ENCODE measurements at regions not wholly inside any gene's neighbourhood (a gene's known extent, or its start where the extent isn't known, plus 50 kb on each side); places are given as distances from the start of the nearest gene placed in this dataset.

DNA sequence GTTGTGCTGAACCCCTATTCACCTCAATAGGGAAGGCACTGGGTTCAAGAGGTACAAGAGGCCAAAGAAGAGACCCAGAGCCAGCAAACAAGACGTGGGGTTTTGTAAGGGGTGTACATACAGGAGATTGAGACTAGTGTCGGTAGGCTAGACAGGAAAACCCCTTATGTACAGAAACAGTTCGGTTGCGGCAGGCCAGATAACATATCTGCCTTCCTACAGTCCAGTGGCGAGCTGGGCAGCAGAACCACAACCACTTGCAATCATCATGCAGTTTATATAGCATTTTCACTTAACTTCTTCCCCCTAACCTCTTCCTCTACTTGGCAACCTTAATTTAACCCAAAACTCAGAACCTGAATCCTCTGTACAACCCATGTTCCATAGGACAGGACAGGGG lies 422.2 kb downstream of the PDHA2 start:
- H3K4me3 Mint-ChIP-seq = no peak overlapping the region
- no peaks in the 10 kb centered on the region for H3K4me1 Mint-ChIP-seq
- H3K9me3 Mint-ChIP-seq = no peaks in the 10 kb centered on the region
- no peaks in the 10 kb centered on the region for H3K27me3 Mint-ChIP-seq
- H3K27ac Mint-ChIP-seq = no peak overlapping the region
- H3K36me3 Mint-ChIP-seq = no peaks in the 10 kb centered on the region

DNA sequence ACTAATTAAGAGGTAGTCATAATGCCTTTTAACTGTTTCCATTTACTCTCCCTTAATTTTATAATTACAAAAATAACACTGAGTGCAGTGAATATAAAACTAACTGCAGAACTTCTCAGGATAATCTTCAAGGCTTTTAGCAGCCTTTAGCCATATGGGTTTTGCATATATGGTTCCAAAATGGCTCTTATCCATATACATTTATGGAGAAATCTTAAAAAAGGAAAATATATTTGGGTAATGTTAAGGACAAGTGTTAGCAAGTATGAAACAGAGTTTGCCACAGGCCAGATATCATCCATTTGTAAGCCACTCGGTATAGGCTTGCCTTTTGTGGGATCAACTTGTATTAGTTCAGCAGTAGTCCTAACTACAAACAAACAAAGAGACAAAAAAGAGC lies 423.4 kb downstream of the PDHA2 start:
- H3K9me3 Mint-ChIP-seq = no peaks in the 10 kb centered on the region
- no peak overlapping the region for H3K4me3 Mint-ChIP-seq
- H3K27me3 Mint-ChIP-seq = no peaks in the 10 kb centered on the region
- H3K36me3 Mint-ChIP-seq = no peaks in the 10 kb centered on the region
- H3K27ac Mint-ChIP-seq = no peak overlapping the region
- H3K4me1 Mint-ChIP-seq = no peaks in the 10 kb centered on the region

DNA sequence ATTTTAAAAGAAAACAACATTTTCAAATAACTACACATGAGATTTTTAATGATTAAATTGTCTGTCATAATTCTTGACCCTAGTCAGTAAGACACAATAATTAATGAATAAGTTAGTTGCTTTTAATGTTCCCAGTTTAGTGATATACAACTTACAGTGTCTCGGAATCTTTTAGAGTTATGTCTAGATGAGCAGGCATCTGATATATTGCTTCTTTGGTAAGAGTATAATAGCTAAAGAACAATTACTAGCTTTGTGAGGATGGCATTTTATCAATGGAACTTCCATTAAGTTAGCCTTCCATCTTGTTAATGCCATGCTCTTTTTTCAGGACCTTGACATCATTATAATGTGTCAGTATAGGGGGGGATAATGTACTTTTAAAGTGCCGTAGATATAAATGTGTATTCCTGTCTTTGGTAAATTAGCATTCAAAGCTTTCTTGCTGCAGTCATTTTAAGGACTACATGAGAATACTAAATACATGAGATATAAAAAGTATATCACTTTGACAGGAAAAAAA lies 425.1 kb downstream of the PDHA2 start:
- no peak overlapping the region for H3K4me3 Mint-ChIP-seq
- no peaks in the 10 kb centered on the region for H3K4me1 Mint-ChIP-seq
- no peaks in the 10 kb centered on the region for H3K27me3 Mint-ChIP-seq
- no peaks in the 10 kb centered on the region for H3K9me3 Mint-ChIP-seq
- H3K36me3 Mint-ChIP-seq = no peaks in the 10 kb centered on the region
- no peak overlapping the region for H3K27ac Mint-ChIP-seq

DNA sequence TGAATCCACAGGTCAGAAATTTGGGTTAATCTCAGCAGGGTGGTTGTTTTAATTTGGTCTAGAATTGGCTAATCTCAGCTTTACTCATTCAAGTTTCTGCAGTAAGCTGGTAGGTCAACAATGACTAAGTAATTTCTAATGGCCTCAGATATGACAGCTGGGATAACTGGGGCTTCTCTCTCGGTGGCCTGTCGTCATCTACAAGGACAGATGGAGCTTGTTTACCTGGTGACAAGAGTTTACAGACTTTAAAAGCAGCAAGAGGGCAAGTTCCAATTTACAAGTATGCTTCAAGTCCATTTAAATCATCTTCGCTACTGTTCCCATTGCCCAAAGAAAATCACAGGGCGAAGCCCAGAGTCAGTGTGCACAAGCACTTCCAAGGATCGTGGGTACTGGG lies 453.9 kb downstream of the PDHA2 start:
- Mint-ChIP-seq H3K4me1 (no peaks in the 10 kb centered on the region), H3K27me3 (no peaks in the 10 kb centered on the region), H3K4me3 (no peak overlapping the region), H3K27ac (no peak overlapping the region), H3K36me3 (no peaks in the 10 kb centered on the region), H3K9me3 (no peaks in the 10 kb centered on the region)

DNA sequence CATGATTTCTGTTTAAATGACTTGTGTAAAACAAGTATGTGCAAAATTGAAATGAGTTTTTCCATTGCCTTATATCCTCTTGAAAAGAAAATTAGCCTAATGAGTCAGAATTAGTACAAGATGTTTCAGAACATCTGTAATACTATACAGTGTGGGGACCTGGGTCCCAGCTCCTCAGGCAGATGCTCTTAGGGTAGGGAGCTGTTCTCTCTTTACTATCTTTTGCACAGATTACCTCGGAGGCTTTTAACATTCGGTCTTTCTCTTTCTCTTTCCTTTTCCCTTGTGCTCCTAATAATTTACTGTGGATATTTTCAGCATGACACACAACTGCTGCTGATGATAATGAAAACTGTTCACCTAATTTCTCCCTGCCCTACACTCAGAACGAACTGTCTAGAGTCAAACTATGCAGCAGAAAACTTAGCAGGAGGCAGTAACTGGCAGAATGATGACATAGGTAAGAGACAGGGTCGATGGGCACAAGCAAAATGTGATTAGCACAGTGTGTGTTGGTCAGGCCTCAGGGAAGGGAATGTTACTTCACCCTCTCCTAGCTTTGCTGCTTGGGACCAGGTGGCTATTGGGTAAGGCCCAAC lies 455.3 kb downstream of the PDHA2 start:
- Mint-ChIP-seq H3K27ac (no peak overlapping the region), H3K36me3 (no peaks in the 10 kb centered on the region), H3K9me3 (no peaks in the 10 kb centered on the region), H3K4me3 (no peak overlapping the region), H3K4me1 (no peaks in the 10 kb centered on the region), H3K27me3 (no peaks in the 10 kb centered on the region)

DNA sequence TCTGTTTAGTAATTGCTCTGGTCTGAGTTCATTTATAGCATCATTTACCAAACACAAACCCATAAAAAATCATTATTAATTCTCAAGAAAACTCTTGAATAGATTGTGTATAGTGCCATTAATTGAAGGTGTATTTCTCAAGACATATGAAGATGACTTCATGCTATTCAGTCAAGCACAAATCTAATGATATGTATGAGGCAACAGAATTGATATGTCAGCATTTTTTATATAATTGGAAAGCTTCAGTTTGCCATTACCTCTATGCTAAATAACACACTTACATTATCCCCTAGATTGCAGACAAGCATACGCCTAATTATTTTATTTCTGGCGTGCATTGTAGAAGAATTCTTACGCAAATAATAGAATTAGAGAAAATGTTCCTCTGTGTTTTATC lies 461.8 kb downstream of the PDHA2 start:
- H3K36me3 Mint-ChIP-seq = no peaks in the 10 kb centered on the region
- H3K27ac Mint-ChIP-seq = no peak overlapping the region

DNA sequence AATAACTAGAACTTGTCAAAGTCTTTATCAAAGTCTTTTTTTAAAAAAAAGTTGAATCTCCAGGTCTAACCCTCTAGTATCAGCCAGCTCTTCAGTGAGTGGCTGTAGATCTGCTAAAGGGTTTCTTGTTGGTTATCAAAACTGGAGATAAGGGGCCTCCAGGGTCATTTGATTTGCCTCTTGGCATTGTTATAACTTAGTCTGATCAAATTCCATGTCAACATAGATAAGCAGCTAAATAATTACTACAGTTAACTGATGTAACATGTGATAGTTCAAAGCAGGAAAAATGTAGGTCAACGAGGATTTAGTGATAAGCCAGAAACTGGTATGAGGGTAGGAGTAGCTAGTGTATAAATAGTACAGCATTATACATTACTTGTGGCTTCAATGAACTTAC lies 465.1 kb downstream of the PDHA2 start:
- no peak overlapping the region for H3K4me3 Mint-ChIP-seq
- H3K4me1 Mint-ChIP-seq = no peaks in the 10 kb centered on the region
- H3K9me3 Mint-ChIP-seq = peaks cover 12% of the 10 kb centered on the region
- no peaks in the 10 kb centered on the region for H3K36me3 Mint-ChIP-seq
- no peak overlapping the region for H3K27ac Mint-ChIP-seq
- no peaks in the 10 kb centered on the region for H3K27me3 Mint-ChIP-seq

More for the DNA sequence above, 461.8 kb downstream of the PDHA2 start:
- Mint-ChIP-seq H3K27me3 (no peaks in the 10 kb centered on the region), H3K4me1 (no peaks in the 10 kb centered on the region), H3K9me3 (no peaks in the 10 kb centered on the region), H3K4me3 (no peak overlapping the region)

DNA sequence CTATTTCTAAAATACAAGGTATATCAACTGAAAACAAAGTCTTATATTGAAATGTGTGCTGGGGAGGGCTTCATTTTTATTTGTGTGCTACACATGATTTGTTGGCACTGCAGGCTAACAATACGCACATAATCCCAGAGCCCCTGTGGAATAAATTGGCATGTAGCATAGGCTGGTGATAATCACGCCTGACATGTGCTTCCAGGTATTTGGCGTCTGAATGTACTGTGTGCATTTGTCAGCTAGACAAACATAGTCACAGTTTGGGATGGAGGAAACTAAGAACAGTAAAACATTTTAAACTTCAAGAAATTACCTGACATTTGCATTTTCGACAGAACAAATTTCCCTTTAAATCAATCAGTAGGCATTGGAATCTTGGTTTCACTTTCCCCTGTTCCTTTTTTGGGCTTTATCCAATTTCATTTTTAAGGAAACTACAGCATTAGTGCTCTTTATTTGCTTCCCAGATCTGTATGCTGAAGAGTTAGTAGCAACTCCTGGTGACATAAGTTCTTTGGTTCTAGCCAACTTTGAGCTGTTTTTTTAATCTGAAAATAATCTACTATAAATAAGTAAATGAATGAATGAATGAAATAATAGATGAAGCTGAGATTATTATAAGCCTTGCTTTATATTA lies 472.3 kb downstream of the PDHA2 start:
- H3K4me1 Mint-ChIP-seq = no peaks in the 10 kb centered on the region
- peaks cover 8% of the 10 kb centered on the region for H3K9me3 Mint-ChIP-seq
- H3K36me3 Mint-ChIP-seq = no peaks in the 10 kb centered on the region
- H3K27me3 Mint-ChIP-seq = no peaks in the 10 kb centered on the region
- no peak overlapping the region for H3K4me3 Mint-ChIP-seq
- H3K27ac Mint-ChIP-seq = no peak overlapping the region

DNA sequence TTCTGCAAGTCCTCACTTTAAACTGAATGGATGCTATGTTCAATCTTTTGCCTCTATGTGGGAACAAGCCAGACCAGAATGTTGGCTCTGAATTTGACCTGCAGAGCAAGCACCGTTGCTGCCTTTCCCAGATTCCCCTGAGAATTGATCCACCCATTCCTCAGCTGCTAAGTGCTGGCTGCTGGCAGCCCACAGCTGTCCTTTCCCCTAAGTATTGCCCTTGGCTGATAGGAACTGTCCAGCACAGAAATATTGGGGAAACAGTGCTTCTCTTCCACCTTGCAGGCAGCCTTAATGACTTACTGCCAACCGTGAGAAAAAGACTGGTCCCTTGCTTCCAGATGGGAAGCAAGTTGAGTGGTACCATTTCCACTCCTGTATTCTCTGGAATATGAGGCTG lies 475.9 kb downstream of the PDHA2 start:
- no peaks in the 10 kb centered on the region for H3K36me3 Mint-ChIP-seq
- no peaks in the 10 kb centered on the region for H3K27me3 Mint-ChIP-seq
- no peak overlapping the region for H3K27ac Mint-ChIP-seq
- H3K9me3 Mint-ChIP-seq = no peaks in the 10 kb centered on the region
- no peak overlapping the region for H3K4me3 Mint-ChIP-seq
- no peaks in the 10 kb centered on the region for H3K4me1 Mint-ChIP-seq

DNA sequence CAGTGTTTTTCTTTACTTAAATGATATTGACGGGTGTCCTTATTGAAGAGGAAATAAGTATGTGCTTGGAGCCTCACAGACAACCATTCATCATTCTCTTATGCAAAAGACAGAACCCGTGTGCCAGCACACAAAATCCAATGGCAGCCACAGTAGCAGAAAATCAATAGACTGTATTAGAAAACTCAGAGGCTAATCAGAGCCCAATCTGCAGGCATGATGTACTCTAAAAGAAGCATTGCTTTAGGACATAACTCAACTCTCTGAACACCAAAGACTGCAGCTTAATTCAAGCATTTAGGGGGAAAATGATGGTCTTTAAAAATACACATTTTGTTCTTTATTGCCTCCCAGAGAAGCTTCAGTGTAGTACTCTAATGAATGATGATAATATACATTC lies 476.9 kb downstream of the PDHA2 start:
- Mint-ChIP-seq H3K36me3 (no peaks in the 10 kb centered on the region), H3K4me3 (no peak overlapping the region), H3K27ac (no peak overlapping the region), H3K27me3 (no peaks in the 10 kb centered on the region), H3K9me3 (no peaks in the 10 kb centered on the region), H3K4me1 (no peaks in the 10 kb centered on the region)

DNA sequence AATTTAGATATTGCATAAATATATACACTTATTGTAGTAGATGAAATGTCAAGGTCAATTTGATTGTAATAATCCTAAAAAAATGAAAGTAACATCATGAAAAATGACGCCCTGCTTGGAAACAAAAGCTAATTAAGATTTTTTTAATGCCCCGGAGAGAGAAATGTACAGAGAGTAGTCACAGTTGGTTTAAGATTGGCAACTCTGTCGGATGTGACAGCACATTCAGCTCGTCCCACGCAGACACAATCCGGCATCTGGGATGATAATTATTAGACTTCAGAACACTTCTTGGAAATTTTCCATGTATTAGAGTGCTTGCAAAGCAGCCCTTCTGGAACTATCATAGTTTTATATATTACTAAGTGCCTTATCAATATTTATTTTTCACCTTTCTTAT lies 478.0 kb downstream of the PDHA2 start:
- Mint-ChIP-seq H3K27ac (no peak overlapping the region), H3K27me3 (no peaks in the 10 kb centered on the region), H3K9me3 (no peaks in the 10 kb centered on the region), H3K36me3 (no peaks in the 10 kb centered on the region), H3K4me1 (no peaks in the 10 kb centered on the region), H3K4me3 (no peak overlapping the region)

DNA sequence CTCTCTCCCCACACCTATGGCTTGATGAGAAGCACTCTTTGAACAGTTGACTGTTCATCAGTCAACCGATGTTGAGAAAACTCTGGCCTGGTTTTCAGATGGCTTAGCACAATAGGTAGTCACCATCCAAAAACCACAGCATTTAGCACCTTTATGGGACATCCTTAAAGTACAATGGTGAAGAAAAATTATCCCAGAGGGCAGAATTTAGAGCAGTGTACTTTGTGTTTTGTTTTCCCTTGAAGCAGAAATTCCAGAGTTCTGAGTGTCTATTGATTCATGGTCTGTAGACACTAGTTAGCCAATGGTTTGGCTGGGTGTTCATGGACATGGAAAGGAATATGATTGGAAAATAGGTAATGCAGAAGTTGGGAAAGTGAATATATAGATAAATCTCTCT lies 487.0 kb downstream of the PDHA2 start:
- Mint-ChIP-seq H3K4me1 (no peaks in the 10 kb centered on the region), H3K27ac (no peak overlapping the region), H3K9me3 (peaks cover 15% of the 10 kb centered on the region), H3K27me3 (no peaks in the 10 kb centered on the region), H3K36me3 (no peaks in the 10 kb centered on the region), H3K4me3 (no peak overlapping the region)

DNA sequence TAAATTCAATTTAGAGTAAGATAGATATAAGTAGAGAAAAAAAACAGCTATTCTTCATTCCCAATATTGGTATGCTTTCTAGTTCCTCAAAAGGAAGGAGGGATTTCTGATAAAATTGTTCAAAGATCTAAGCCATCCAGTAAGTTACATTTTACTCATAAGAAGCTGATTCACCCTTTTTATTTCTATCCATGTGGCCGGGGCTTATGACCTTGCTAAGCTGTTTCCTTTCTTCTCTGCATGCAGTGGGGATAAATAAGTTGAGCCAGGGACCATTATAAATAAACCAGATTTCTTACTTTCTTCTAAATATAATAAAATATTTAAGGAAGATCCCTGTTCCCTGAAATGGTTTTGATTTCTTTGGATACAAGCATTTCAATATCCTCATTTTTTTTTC lies 502.3 kb downstream of the PDHA2 start:
- H3K36me3 Mint-ChIP-seq = no peaks in the 10 kb centered on the region
- no peaks in the 10 kb centered on the region for H3K4me1 Mint-ChIP-seq
- H3K27me3 Mint-ChIP-seq = no peaks in the 10 kb centered on the region
- peaks cover 8% of the 10 kb centered on the region for H3K9me3 Mint-ChIP-seq
- H3K4me3 Mint-ChIP-seq = no peak overlapping the region
- H3K27ac Mint-ChIP-seq = no peak overlapping the region

DNA sequence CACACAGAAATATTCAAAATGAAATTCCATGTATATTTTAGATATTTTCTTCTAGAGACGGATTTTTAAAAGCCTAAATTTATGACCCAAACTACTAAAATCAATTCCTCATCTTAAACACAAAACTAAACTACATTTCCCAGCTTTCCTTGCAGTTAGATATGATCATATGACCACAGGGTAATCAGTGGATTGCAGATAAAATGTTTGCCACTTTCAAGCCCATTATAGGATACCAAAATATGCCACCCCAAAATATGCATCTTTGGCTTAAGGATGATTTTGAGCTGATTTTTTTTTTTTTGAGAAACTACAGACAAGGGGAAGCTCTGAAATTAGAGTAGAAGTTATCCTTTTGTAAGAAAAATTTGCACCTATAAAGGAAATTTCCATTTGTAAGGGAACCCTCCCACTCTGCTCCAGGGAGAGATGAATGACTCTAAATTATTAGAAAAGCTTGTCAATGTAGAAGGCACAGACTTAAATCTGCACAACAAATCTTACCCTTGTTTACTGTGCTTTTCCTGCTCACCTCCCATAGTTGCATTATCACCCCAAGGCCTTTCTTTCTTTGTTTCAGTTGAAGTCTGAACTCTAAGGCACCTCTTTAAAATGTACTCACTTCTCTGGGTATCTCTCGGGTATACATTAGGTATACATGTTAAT lies 503.0 kb downstream of the PDHA2 start:
- Mint-ChIP-seq H3K4me3 (no peak overlapping the region), H3K27ac (no peak overlapping the region), H3K4me1 (no peaks in the 10 kb centered on the region), H3K9me3 (peaks cover 8% of the 10 kb centered on the region), H3K27me3 (no peaks in the 10 kb centered on the region), H3K36me3 (no peaks in the 10 kb centered on the region)

DNA sequence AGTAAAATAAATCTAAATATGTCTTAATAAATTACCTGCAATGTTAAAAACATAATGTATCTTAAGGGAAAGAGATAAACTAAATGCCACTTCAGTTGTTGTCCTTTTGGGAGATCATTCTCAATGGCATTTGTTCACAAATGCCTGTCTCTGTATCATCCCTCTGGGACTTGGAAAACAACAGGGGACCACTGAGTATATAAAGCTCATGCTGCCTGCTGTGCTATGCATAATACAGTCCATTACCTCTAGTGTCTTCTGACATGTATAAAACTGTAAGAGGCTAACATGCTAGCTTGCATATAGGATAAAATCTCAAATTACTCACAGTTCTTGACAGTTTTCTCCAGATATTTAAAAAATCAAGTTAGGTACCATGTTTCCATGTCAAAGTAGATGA lies 503.9 kb downstream of the PDHA2 start:
- peaks cover 6% of the 10 kb centered on the region for H3K9me3 Mint-ChIP-seq
- no peak overlapping the region for H3K27ac Mint-ChIP-seq
- H3K4me1 Mint-ChIP-seq = no peaks in the 10 kb centered on the region
- H3K4me3 Mint-ChIP-seq = no peak overlapping the region
- H3K27me3 Mint-ChIP-seq = no peaks in the 10 kb centered on the region
- no peaks in the 10 kb centered on the region for H3K36me3 Mint-ChIP-seq

DNA sequence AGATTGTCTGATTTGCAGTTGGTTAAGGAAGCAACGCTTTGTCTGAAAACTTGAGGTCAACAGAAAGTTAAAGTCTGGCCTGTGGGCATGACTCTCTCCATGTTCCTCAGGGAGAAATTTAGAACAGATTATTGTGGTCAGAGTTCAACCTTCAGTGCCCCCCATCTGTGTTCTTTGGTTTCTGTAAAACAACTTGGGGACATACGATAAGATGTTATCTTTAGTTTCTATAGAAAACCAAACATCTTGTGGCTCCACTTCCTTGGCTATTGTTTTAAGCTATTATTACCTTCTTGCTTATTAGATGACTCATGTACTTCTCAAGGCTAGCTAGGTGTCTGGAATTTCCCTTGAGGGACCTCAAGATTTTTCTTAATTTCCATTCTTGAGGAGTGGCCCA lies 507.7 kb downstream of the PDHA2 start:
- H3K27me3 Mint-ChIP-seq = no peaks in the 10 kb centered on the region
- no peaks in the 10 kb centered on the region for H3K36me3 Mint-ChIP-seq
- no peaks in the 10 kb centered on the region for H3K4me1 Mint-ChIP-seq
- no peak overlapping the region for H3K27ac Mint-ChIP-seq
- H3K4me3 Mint-ChIP-seq = no peak overlapping the region
- H3K9me3 Mint-ChIP-seq = no peaks in the 10 kb centered on the region
